Prostate gland (tissue), 2 donors: ENCODE measurements at regions not wholly inside any gene's neighbourhood (a gene's known extent, or its start where the extent isn't known, plus 50 kb on each side); places are given as distances from the start of the nearest gene placed in this dataset.

Experiments
- CTCF ChIP-seq, 4 experiments: fragments of 200-600 bp in 2 of 4; fragments of 450-650 bp in 2 of 4; sonication (generic) in 2 of 4; IDR thresholded peaks; 1 replicate in 3 of 4; 2 replicates in 1 of 4; pipeline ENCODE4 v1.5.1; 2016 to 2019; ENCODE audit warnings: antibody characterized with exemption in 4 of 4, mild to moderate bottlenecking in 2 of 4, moderate library complexity in 2 of 4
- POLR2A ChIP-seq: fragments of 450-650 bp; IDR thresholded peaks from one replicate; pipeline ENCODE4 v1.6.1; 2016; ENCODE audit warnings: antibody characterized with exemption, mild to moderate bottlenecking

DNA sequence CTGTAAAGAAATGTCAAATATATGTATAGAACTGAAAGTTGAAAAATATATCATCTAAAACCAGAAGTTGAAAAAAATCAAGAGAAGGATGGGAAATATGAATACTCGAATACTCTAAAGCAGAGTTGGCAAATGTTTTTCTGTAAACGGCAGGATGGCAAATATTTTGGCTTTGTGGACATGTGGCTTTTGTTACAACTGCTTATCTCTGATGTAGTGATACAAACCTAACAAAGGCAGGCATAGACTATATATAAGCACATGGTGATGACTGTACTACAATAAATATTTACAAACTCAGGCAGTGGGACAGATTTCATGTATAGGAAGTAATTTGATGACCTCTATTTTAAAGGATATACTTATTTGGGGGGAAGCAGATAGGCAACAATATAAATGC lies 224.6 kb upstream of the LRRTM4 start:
- TF ChIP-seq CTCF (IDR thresholded peaks at IDR 0.05) = no peak
- TF ChIP-seq POLR2A = no peak
